Esophagus squamous epithelium (tissue), 4 donors: ENCODE measurements at regions not wholly inside any gene's neighbourhood (a gene's known extent, or its start where the extent isn't known, plus 50 kb on each side); places are given as distances from the start of the nearest gene placed in this dataset.

Experiments used
- CTCF ChIP-seq, 6 experiments: fragments of 450-650 bp in 4 of 6; fragments of 200-600 bp in 2 of 6; sonication (generic) in 2 of 6; IDR thresholded peaks; one replicate each; pipeline ENCODE4 v1.5.1; 2016 to 2019; ENCODE audit warnings: antibody characterized with exemption in 6 of 6, mild to moderate bottlenecking in 4 of 6, moderate library complexity in 4 of 6
- POLR2A ChIP-seq, 4 donors: fragments of 450-650 bp; IDR thresholded peaks; one replicate each; pipeline ENCODE4 v1.6.1; 2017; ENCODE audit warnings: antibody characterized with exemption in 4 of 4, mild to moderate bottlenecking in 4 of 4, moderate library complexity in 3 of 4

- TF ChIP-seq CTCF (IDR thresholded peaks at IDR 0.05) (peak in 3 of 6 experiments; percentile 12 to 33 (median 20)), POLR2A (IDR thresholded peaks at IDR 0.05) (no peak)
Measured at GRCh38 chrX:83008415-83008814, 499.7 kb upstream of the POU3F4 start.
